ENCODE measurements at regions not wholly inside any gene's neighbourhood (a gene's known extent, or its start where the extent isn't known, plus 50 kb on each side); places are given as distances from the start of the nearest gene placed in this dataset.

GRCh38 chr1:88466011-88466410 is 218.1 kb upstream of the PKN2 start:
- TF ChIP-seq POLR2A (IDR thresholded peaks at IDR 0.05; ENCODE audit: low read depth, low read length) (no peak), POLR2AphosphoS5 (IDR thresholded peaks at IDR 0.05; ENCODE audit: low read depth, low read length) (no peak), PAX5 (IDR thresholded peaks at IDR 0.05; ENCODE audit: insufficient read depth, low read length, severe bottlenecking) (no peak)
